SK-N-SH (cell line): ENCODE measurements at regions not wholly inside any gene's neighbourhood (a gene's known extent, or its start where the extent isn't known, plus 50 kb on each side); places are given as distances from the start of the nearest gene placed in this dataset.

Source experiments
- CTCF ChIA-PET: fragments of 300-600, 350-600 bp; formaldehyde crosslinking; extraction: SDS; loops from one replicate; lab custom pipeline; 2021; lab: Yijun Ruan, JAX
- POLR2A ChIA-PET: fragments of 350-600 bp; sonication (Branson Sonifier 250); formaldehyde crosslinking; extraction: SDS; loops from one replicate; lab custom pipeline; 2020; ENCODE audit warnings: antibody characterized with exemption, inconsistent platforms; lab: Yijun Ruan, JAX
- DNase-seq: peaks from one replicate; pipeline ENCODE4 v3.0.0; 2012
- H2AFZ ChIP-seq: fragments of 200-600 bp; sonication (generic); 2 replicates; pipeline ENCODE4 v1.8.1; 2016; ENCODE audit warnings: antibody characterized with exemption, mild to moderate bottlenecking, low read depth
- H3F3A ChIP-seq: fragments of 200-600 bp; sonication (generic); replicated peaks from 2 replicates; pipeline ENCODE3; 2016; ENCODE audit warnings: antibody characterized with exemption, mild to moderate bottlenecking; ENCODE audit not compliant: insufficient read depth
- H3K27ac ChIP-seq, 2 experiments: fragments of 200-500 bp in 1 of 2; fragments of 200-600 bp in 1 of 2; sonication (Bioruptor generic) in 1 of 2; sonication (generic), shearing (Covaris generic) in 1 of 2; 2 replicates each; pipeline versions ENCODE4 v1.5.1 to v1.6.1; 2014 to 2016; ENCODE audit warnings: low read depth in 2 of 2, inconsistent platforms in 1 of 2, low read length in 1 of 2, mild to moderate bottlenecking in 1 of 2, mixed read lengths in 1 of 2
- H3K27me3 ChIP-seq: fragments of 200-600 bp; sonication (generic), shearing (Covaris generic); 2 replicates; pipeline ENCODE4 v1.6.1; 2016; ENCODE audit warnings: mixed run types; ENCODE audit not compliant: insufficient read depth
- H3K36me3 ChIP-seq, 2 experiments: fragments of 200-500 bp in 1 of 2; fragments of 200-600 bp in 1 of 2; sonication (Bioruptor generic) in 1 of 2; sonication (generic) in 1 of 2; replicated peaks in 1 of 2; 2 replicates each; pipeline versions ENCODE3 to v1.5.1; 2014 to 2016; ENCODE audit warnings: low read length in 1 of 2, mild to moderate bottlenecking in 1 of 2; ENCODE audit not compliant: insufficient read depth in 2 of 2, control insufficient read depth in 1 of 2
- H3K4me1 ChIP-seq, 2 experiments: fragments of 200-500 bp in 1 of 2; fragments of 200-600 bp in 1 of 2; sonication (Bioruptor generic) in 1 of 2; sonication (generic), shearing (Covaris generic) in 1 of 2; 2 replicates each; pipeline versions ENCODE4 v1.5.1 to v1.6.1; 2014 to 2016; ENCODE audit warnings: low read depth in 1 of 2, low read length in 1 of 2, mixed run types in 1 of 2; ENCODE audit not compliant: insufficient read depth in 2 of 2, control insufficient read depth in 1 of 2
- H3K4me2 ChIP-seq: fragments of 200-600 bp; sonication (generic), shearing (Covaris generic); 2 replicates; pipeline ENCODE4 v1.6.1; 2017; ENCODE audit warnings: mixed run types
- H3K4me3 ChIP-seq, 2 experiments: fragments of 200-500 bp in 1 of 2; fragments of 200-600 bp in 1 of 2; sonication (Bioruptor generic) in 1 of 2; sonication (generic), shearing (Covaris generic) in 1 of 2; 2 replicates each; pipeline versions ENCODE4 v1.5.1 to v1.8.1; 2014 to 2016; ENCODE audit warnings: low read depth in 2 of 2, inconsistent platforms in 1 of 2, low read length in 1 of 2, mild to moderate bottlenecking in 1 of 2, mixed read lengths in 1 of 2, moderate library complexity in 1 of 2
- H3K79me2 ChIP-seq: fragments of 200-600 bp; sonication (generic); 2 replicates; pipeline ENCODE4 v1.8.1; 2017; ENCODE audit warnings: mild to moderate bottlenecking; ENCODE audit not compliant: insufficient read depth
- H3K9ac ChIP-seq: fragments of 200-600 bp; sonication (generic); 2 replicates; pipeline ENCODE4 v1.6.1; 2017; ENCODE audit warnings: mixed run types
- H3K9me2 ChIP-seq: fragments of 200-600 bp; sonication (generic); 2 replicates; pipeline ENCODE4 v1.6.1; 2017; ENCODE audit warnings: mixed run types
- H3K9me3 ChIP-seq: fragments of 200-600 bp; sonication (generic); 2 replicates; pipeline ENCODE4 v1.6.1; 2017; ENCODE audit warnings: mixed run types, mild to moderate bottlenecking, moderate library complexity
- H4K20me1 ChIP-seq: fragments of 200-600 bp; sonication (generic); 2 replicates; pipeline ENCODE4 v1.6.1; 2017; ENCODE audit warnings: mild to moderate bottlenecking, mixed run types; ENCODE audit not compliant: insufficient read depth
- CTCF ChIP-seq: fragments of 200-600 bp; sonication (generic); IDR thresholded peaks from 2 replicates; pipeline ENCODE4 v1.6.1; 2017; ENCODE audit warnings: antibody characterized with exemption, mild to moderate bottlenecking, moderate library complexity
- ELF1 ChIP-seq: IDR thresholded peaks from 2 replicates; pipeline ENCODE4 v1.4.0; 2012
- EP300 ChIP-seq, 2 experiments: IDR thresholded peaks; 2 replicates each; pipeline versions ENCODE4 v1.4.0 to v1.6.1; 2012; ENCODE audit warnings: borderline replicate concordance in 1 of 2, low read depth in 1 of 2, low read length in 1 of 2
- JUND ChIP-seq: IDR thresholded peaks from 2 replicates; pipeline ENCODE4 v1.4.0; 2012
- MAX ChIP-seq: IDR thresholded peaks from 2 replicates; pipeline ENCODE4 v1.4.0; 2012; ENCODE audit warnings: low read depth
- MEF2A ChIP-seq: IDR thresholded peaks from 2 replicates; pipeline ENCODE4 v1.4.0; 2012; ENCODE audit warnings: low read depth, borderline replicate concordance
- NFIC ChIP-seq: IDR thresholded peaks from 2 replicates; pipeline ENCODE4 v1.4.0; 2012; ENCODE audit warnings: borderline replicate concordance
- POLR2AphosphoS5 ChIP-seq: IDR thresholded peaks from 2 replicates; pipeline ENCODE4 v1.6.1; 2012; ENCODE audit warnings: low read depth, low read length
- REST ChIP-seq: IDR thresholded peaks from 2 replicates; pipeline ENCODE4 v1.6.1; 2012; ENCODE audit warnings: mild to moderate bottlenecking, low read depth, low read length, moderate library complexity
- RFX5 ChIP-seq: IDR thresholded peaks from 2 replicates; pipeline ENCODE4 v1.6.1; 2012; ENCODE audit warnings: mild to moderate bottlenecking, improper control_type of control experiment, low read length
- USF2 ChIP-seq: fragments of 150-350 bp; IDR thresholded peaks from 2 replicates; pipeline ENCODE4 v1.6.1; 2017; ENCODE audit warnings: antibody characterized with exemption, low read length, low read depth, borderline replicate concordance
- YY1 ChIP-seq: IDR thresholded peaks from 2 replicates; pipeline ENCODE4 v1.4.0; 2012; ENCODE audit warnings: low read depth, mild to moderate bottlenecking
- WGBS: methylation state at CpG from one replicate; pipeline ENCODE4 v1.1.6; 2017; ENCODE audit warnings: low lambda C conversion rate; 5-methylcytosine and 5-hydroxymethylcytosine counted together

GRCh38 chr9:20271723-20272122, 350.6 kb downstream of the MLLT3 start:
- POLR2A ChIA-PET = no interaction called here

GRCh38 chr9:20271096-20271495, 351.2 kb downstream of the MLLT3 start:
- 5% methylated on average over 1 of the region's 1 CpG for WGBS
- Histone ChIP-seq H3K9me3 (no peaks in the 10 kb centered on the region), H3K9me2 (no peaks in the 10 kb centered on the region), H3K36me3 (no peaks in the 10 kb centered on the region), H2AFZ (no peak overlapping the region), H3K4me2 (no peak overlapping the region), H4K20me1 (no peaks in the 10 kb centered on the region), H3K4me1 (peaks cover 0 to 4% of the 10 kb centered on the region in 2 experiments; a peak in 2 of 4 replicates), H3F3A (no peaks in the 10 kb centered on the region), H3K27ac (peak overlapping the region in 1 of 2 experiments; percentile 14; a peak in 1 of 4 replicates), H3K27me3 (no peaks in the 10 kb centered on the region), H3K4me3 (no peak overlapping the region), H3K79me2 (no peaks in the 10 kb centered on the region), H3K9ac (no peak overlapping the region)
- CTCF ChIA-PET = interaction anchor here (0.7 kb wide), 1 partner anchor 35 kb away, joined by 4 read pairs; no protein-coding TSS in a partner anchor
- peak; percentile 39 for DNase-seq
- POLR2A ChIA-PET = no interaction called here
- TF ChIP-seq POLR2AphosphoS5 = no peak
- TF ChIP-seq EP300 (IDR thresholded peaks at IDR 0.05; ENCODE audit: borderline replicate concordance in 1 of 2, low read depth in 1 of 2, low read length in 1 of 2) = no peak
- TF ChIP-seq REST = no peak
- TF ChIP-seq JUND = no peak
- no peak for TF ChIP-seq USF2
- TF ChIP-seq YY1 = no peak
- TF ChIP-seq MAX = no peak
- TF ChIP-seq MEF2A = no peak
- TF ChIP-seq ELF1 = no peak

More at GRCh38 chr9:20271723-20272122, 350.6 kb downstream of the MLLT3 start:
- H3K4me1 ChIP-seq = peaks cover 0 to 4% of the 10 kb centered on the region in 2 experiments; a peak in 2 of 4 replicates
- H3K27me3 ChIP-seq = no peaks in the 10 kb centered on the region
- TF ChIP-seq RFX5 = no peak
- no peak for TF ChIP-seq JUND
- no peak for TF ChIP-seq POLR2AphosphoS5
- no peak for TF ChIP-seq NFIC
- TF ChIP-seq ELF1 = no peak
- peak; percentile 21; the same call in 1 of the 2 replicates for TF ChIP-seq CTCF
- no peak for TF ChIP-seq USF2
- peak; percentile 10 for DNase-seq
- H3K9ac ChIP-seq = no peak overlapping the region
- no peak overlapping the region for H3K4me2 ChIP-seq
- no peak overlapping the region for H3K27ac ChIP-seq
- CTCF ChIA-PET = interaction anchor here (0.7 kb wide), 1 partner anchor 35 kb away, joined by 4 read pairs; no protein-coding TSS in a partner anchor
- no peaks in the 10 kb centered on the region for H3K9me3 ChIP-seq
- H3F3A ChIP-seq = no peaks in the 10 kb centered on the region
- H4K20me1 ChIP-seq = no peaks in the 10 kb centered on the region
- H3K9me2 ChIP-seq = no peaks in the 10 kb centered on the region
- no peak overlapping the region for H2AFZ ChIP-seq
- H3K79me2 ChIP-seq = no peaks in the 10 kb centered on the region
- no peaks in the 10 kb centered on the region for H3K36me3 ChIP-seq
- H3K4me3 ChIP-seq = no peak overlapping the region
- WGBS = 44% methylated on average over 2 of the region's 2 CpGs
